Dedifferentiated amniotic fluid mesenchymal stem cell (primary cell): ENCODE measurements at regions not wholly inside any gene's neighbourhood (a gene's known extent, or its start where the extent isn't known, plus 50 kb on each side); places are given as distances from the start of the nearest gene placed in this dataset.
A peak's percentile ranks its signal among the peaks of the same experiment; 100 is the strongest.

Experiments used
- DNase-seq: peaks from one replicate; pipeline ENCODE4 v3.0.0-alpha.2; 2016; ENCODE audit errors: extremely low spot score

DNA sequence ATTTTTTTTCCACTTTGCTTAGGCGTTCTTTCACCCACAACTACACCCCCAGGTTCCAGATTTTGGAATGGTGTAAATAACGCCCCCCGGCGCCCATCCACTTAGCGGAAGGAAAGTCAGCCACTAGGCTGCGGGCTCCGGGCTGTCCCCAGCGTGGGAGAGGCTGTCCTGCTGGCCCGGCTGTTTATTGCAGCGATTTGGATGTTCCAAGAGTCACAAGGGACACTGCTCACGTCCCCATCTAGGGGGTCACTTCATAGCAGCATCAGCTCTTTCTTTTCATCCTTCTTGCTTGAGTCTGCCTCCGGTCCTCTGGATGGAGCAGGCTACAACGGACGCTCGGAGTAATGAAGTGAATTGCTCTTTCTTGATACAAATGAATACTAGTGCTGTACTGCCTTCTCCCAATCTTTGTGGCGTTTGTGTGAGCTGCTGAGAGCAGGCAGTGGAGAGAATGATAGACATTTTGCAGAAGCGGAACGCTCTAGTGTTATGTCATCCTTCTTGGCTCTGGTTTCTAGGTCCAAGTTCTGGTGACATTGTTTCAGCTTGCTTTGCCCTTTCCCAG lies 50.7 kb upstream of the PAIP2B start:
- DNase-seq, result peak; percentile 26

DNA sequence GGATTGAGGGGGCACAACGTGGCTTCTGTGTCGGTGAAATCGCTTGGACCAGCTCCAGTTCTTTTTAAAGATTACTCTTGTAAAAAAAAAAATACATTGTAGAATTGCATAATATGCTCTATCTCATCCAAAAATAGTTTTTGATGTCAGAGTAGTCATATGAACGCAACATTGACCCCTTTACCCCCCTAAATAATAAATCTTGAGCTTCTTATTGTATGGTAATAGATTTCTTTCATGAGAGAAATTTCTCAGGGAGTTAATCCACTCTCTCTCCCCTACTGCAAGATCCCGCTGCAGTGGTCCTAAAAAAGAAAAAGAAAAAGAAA lies 50.2 kb upstream of the PAIP2B start:
- DNase-seq, result no peak

DNA sequence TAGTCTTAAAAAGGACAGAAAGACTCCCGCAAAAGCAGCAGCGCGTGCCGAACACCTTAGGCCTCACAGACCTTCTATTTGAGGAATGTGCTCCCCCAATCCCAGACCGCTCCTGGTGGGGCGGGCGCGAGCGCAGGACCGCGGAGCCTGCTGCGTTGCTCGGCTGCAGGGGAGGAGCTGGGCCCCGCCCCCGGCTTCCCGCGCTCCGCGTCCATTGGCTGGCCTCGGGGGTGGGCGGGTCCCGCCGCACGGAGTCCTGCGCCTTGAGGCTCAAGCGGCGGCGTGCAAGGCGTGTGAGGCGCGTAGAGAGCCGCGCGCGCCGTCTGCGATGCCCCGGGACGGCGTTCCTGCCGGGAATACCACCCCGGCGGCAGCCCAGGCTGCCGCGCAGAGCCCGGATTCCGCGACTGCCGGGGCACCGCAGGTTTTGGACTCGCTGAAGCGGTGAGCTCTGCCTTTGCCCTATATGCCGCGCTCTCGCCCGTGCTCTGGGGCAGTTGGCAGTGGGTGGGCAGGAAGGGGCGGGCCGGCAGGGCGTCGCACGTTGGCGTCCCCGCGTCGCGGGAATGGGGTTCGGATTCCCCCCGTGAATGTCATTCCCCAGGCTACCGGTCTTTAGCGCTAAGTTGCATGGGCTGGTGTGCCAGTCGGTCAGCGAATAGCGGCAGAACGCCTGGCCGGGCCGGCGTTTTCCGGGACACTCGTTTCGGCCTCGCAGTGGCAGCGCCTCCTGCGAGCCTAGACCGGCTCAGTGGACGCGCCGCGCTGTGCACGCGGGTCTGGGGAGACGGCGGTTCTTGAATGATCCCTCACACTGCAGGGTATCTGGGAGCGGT lies 49.6 kb upstream of the PAIP2B start:
- peak; percentile 61 for DNase-seq
